GM23248 (cell line): ENCODE measurements at regions not wholly inside any gene's neighbourhood (a gene's known extent, or its start where the extent isn't known, plus 50 kb on each side); places are given as distances from the start of the nearest gene placed in this dataset.

Experiments
- DNase-seq: peaks from one replicate; pipeline ENCODE4 v3.0.0-alpha.2; 2015
- H2AFZ ChIP-seq: fragments of 200-600 bp; sonication (generic); 2 replicates; pipeline ENCODE4 v1.6.1; 2016; ENCODE audit warnings: antibody characterized with exemption
- H3F3A ChIP-seq: fragments of 200-600 bp; sonication (generic); 2 replicates; pipeline ENCODE4 v1.6.1; 2016; ENCODE audit warnings: mild to moderate bottlenecking, antibody characterized with exemption, mixed run types; ENCODE audit not compliant: insufficient read depth
- H3K27ac ChIP-seq: fragments of 200-600 bp; sonication (generic); 2 replicates; pipeline ENCODE4 v1.5.1; 2016; ENCODE audit warnings: mild to moderate bottlenecking
- H3K27me3 ChIP-seq: fragments of 200-600 bp; sonication (generic); replicated peaks from 2 replicates; pipeline ENCODE4 v1.6.1; 2016; ENCODE audit warnings: mild to moderate bottlenecking; ENCODE audit not compliant: insufficient read depth
- H3K36me3 ChIP-seq: fragments of 200-600 bp; sonication (generic); 2 replicates; pipeline ENCODE4 v1.6.1; 2016; ENCODE audit warnings: low read depth, mild to moderate bottlenecking
- H3K4me1 ChIP-seq: fragments of 200-600 bp; sonication (generic); 2 replicates; pipeline ENCODE4 v1.6.1; 2016; ENCODE audit warnings: mild to moderate bottlenecking; ENCODE audit not compliant: insufficient read depth
- H3K4me2 ChIP-seq: fragments of 200-600 bp; sonication (generic); one replicate; pipeline ENCODE4 v1.6.1; 2016; ENCODE audit warnings: mild to moderate bottlenecking; ENCODE audit not compliant: unreplicated experiment
- H3K4me3 ChIP-seq: fragments of 200-600 bp; sonication (generic); 2 replicates; pipeline ENCODE4 v1.5.1; 2016; ENCODE audit warnings: mild to moderate bottlenecking
- H3K79me2 ChIP-seq: fragments of 200-600 bp; sonication (generic); 2 replicates; pipeline ENCODE4 v1.6.1; 2016; ENCODE audit warnings: mild to moderate bottlenecking; ENCODE audit not compliant: insufficient read depth
- H3K9ac ChIP-seq: fragments of 200-600 bp; sonication (generic); 2 replicates; pipeline ENCODE4 v1.6.1; 2016; ENCODE audit warnings: mild to moderate bottlenecking
- H3K9me2 ChIP-seq: fragments of 200-600 bp; sonication (generic); 2 replicates; pipeline ENCODE4 v1.6.1; 2016; ENCODE audit warnings: mixed run types, mild to moderate bottlenecking, moderate library complexity; ENCODE audit not compliant: insufficient read depth
- H3K9me3 ChIP-seq: fragments of 200-600 bp; sonication (generic); one replicate; pipeline ENCODE4 v1.6.1; 2017; ENCODE audit warnings: low read depth
- H4K20me1 ChIP-seq: fragments of 200-600 bp; sonication (generic); 2 replicates; pipeline ENCODE4 v1.6.0; 2016; ENCODE audit not compliant: insufficient read depth
- EZH2 ChIP-seq: fragments of 200-600 bp; sonication (generic); IDR thresholded peaks from 2 replicates; pipeline ENCODE4 v1.6.1; 2018; ENCODE audit warnings: antibody characterized with exemption, mild to moderate bottlenecking; ENCODE audit not compliant: insufficient read depth, poor library complexity, severe bottlenecking
- EZH2phosphoT487 ChIP-seq: fragments of 200-600 bp; sonication (generic); IDR thresholded peaks from 2 replicates; pipeline ENCODE4 v1.6.1; 2018; ENCODE audit warnings: antibody characterized with exemption, moderate library complexity, mild to moderate bottlenecking, low read depth; ENCODE audit not compliant: insufficient read depth
- whole genome bisulfite sequencing, 2 experiments: methylation state at CpG; one replicate each; pipeline ENCODE4 v1.1.6; 2015 to 2017; ENCODE audit warnings: low lambda C conversion rate in 2 of 2, low coverage in 1 of 2; ENCODE audit errors: missing lambda C conversion rate in 2 of 2; 5-methylcytosine and 5-hydroxymethylcytosine counted together
- in situ Hi-C: fragments of 300-500 bp; cut with MboI; formaldehyde crosslinking; loops from 2 replicates; pipeline ENCODE4 v1.15.0; 2020

DNA sequence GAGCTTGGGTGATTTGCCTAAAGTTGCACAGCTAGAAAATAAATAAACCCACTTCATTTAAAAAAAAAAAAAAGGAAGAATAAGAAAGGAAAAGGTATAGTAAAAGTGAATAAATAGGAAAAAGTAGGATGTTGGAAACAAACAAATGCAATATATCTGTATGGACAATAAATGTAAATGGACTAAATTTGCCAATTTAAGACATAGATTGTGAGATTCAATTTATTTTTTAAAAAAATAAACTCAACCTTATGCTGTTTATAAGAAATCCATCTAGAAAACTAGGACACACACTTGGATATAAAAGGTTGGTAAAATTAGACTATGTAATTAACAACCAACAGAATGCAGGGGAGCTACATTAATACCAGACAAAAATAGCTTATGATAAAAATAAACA, 300.0 kb downstream of the AJAP1 start:
- Histone ChIP-seq H3K36me3 (no peaks in the 10 kb centered on the region), H3K9me2 (no peaks in the 10 kb centered on the region), H3K9ac (no peak overlapping the region), H3K27ac (no peak overlapping the region), H3K79me2 (no peaks in the 10 kb centered on the region), H3K4me2 (no peak overlapping the region), H3K4me1 (no peaks in the 10 kb centered on the region), H3K27me3 (no peaks in the 10 kb centered on the region), H3K4me3 (no peak overlapping the region), H3K9me3 (no peaks in the 10 kb centered on the region), H4K20me1 (no peaks in the 10 kb centered on the region), H2AFZ (no peak overlapping the region), H3F3A (no peaks in the 10 kb centered on the region)
- in situ Hi-C loops, result no loop called here
- DNase-seq, result no peak
- no peak for TF ChIP-seq EZH2phosphoT487
- TF ChIP-seq EZH2, result no peak

DNA sequence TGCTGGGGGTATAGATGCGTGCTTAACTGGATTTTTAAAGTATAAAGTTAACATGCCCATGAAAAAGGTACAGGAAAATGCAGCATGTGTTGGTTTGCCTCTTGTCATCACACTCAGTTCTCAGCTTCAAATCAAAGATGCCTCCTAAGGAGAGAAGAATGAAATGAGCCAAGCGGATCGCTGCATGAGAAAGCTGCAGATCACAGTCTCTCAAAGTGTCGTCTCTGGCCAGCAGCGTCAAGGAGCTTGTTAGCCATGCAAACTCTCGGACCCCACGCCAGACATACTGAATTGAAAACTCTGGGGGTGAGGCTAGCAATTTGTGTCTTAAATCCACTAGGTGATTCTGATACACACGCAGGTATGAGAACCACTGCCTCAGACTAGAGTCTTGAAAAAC, 297.2 kb downstream of the AJAP1 start:
- DNase-seq, result no peak
- no peak overlapping the region for H2AFZ ChIP-seq
- TF ChIP-seq EZH2phosphoT487 (no peak), EZH2 (no peak)
- no peaks in the 10 kb centered on the region for H3K27me3 ChIP-seq
- no peak overlapping the region for H3K4me2 ChIP-seq
- in situ Hi-C loops, result no loop called here
- no peak overlapping the region for H3K9ac ChIP-seq
- H3K9me2 ChIP-seq, result no peaks in the 10 kb centered on the region
- no peak overlapping the region for H3K27ac ChIP-seq
- no peaks in the 10 kb centered on the region for H4K20me1 ChIP-seq
- no peaks in the 10 kb centered on the region for H3F3A ChIP-seq
- H3K36me3 ChIP-seq, result no peaks in the 10 kb centered on the region
- no peak overlapping the region for H3K4me3 ChIP-seq
- WGBS, 2 experiments, result 1 to 2% methylated on average over 8 of the region's 8 CpGs
- H3K9me3 ChIP-seq, result no peaks in the 10 kb centered on the region
- no peaks in the 10 kb centered on the region for H3K79me2 ChIP-seq
- H3K4me1 ChIP-seq, result no peaks in the 10 kb centered on the region

DNA sequence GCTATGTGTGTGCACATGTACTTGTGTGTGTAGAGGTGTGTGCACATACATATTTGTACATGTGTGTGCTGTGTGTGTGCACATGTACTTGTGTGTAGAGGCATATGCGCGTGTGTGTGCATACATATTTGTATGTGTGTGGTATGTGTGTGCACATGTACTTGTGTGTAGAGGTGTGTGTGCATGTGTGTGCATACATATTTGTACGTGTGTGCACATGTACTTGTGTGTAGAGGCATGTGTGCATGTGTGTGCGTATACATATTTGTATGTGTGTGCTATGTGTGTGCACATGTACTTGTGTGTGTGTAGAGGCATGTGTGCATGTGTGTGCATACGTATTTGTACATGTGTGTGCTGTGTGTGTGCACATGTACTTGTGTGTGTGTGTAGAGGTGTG, 291.9 kb downstream of the AJAP1 start:
- no peak overlapping the region for H3K9ac ChIP-seq
- H3K79me2 ChIP-seq, result no peaks in the 10 kb centered on the region
- H3K27ac ChIP-seq, result no peak overlapping the region
- TF ChIP-seq EZH2phosphoT487, result no peak
- no peak for TF ChIP-seq EZH2
- no peak for DNase-seq
- WGBS, 2 experiments, result 27 to 31% methylated on average over 5 of the region's 5 CpGs
- no peak overlapping the region for H2AFZ ChIP-seq
- no peaks in the 10 kb centered on the region for H3K9me3 ChIP-seq
- no peaks in the 10 kb centered on the region for H3K9me2 ChIP-seq
- H3K4me3 ChIP-seq, result no peak overlapping the region
- H3K4me2 ChIP-seq, result no peak overlapping the region
- H3K27me3 ChIP-seq, result no peaks in the 10 kb centered on the region
- H3K36me3 ChIP-seq, result no peaks in the 10 kb centered on the region
- in situ Hi-C loops, result no loop called here
- no peaks in the 10 kb centered on the region for H3F3A ChIP-seq
- no peaks in the 10 kb centered on the region for H4K20me1 ChIP-seq
- no peaks in the 10 kb centered on the region for H3K4me1 ChIP-seq

DNA sequence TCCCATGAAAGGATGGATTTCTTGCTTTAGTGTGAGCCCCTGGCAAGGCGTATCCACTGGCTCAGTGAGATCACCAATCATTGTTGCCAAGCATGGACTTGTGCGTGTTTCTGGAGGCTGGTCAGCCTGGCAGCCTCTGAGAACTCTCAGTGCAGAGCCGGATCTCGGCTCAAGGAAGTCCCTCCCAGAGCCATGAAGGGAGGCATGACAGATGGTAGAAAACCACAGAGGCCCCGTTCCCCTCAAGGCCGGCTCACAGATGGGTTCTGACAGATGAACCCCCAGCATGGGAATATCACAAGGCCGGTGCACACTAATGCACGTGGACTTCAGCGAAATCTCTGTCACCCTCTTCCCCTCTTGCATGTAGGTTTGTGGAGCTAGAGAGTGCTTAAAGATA, 290.5 kb downstream of the AJAP1 start:
- Histone ChIP-seq H3K27ac (no peak overlapping the region), H3K9ac (no peak overlapping the region), H3K27me3 (no peaks in the 10 kb centered on the region), H3K9me3 (no peaks in the 10 kb centered on the region), H4K20me1 (no peaks in the 10 kb centered on the region), H3K9me2 (no peaks in the 10 kb centered on the region), H3K36me3 (no peaks in the 10 kb centered on the region), H3F3A (no peaks in the 10 kb centered on the region), H3K4me3 (no peak overlapping the region), H3K79me2 (no peaks in the 10 kb centered on the region), H3K4me2 (no peak overlapping the region), H2AFZ (no peak overlapping the region), H3K4me1 (no peaks in the 10 kb centered on the region)
- in situ Hi-C loops, result no loop called here
- DNase-seq, result no peak
- TF ChIP-seq EZH2phosphoT487 (no peak), EZH2 (no peak)
- WGBS, 2 experiments, result 21 to 24% methylated on average over 9 of the region's 9 CpGs

DNA sequence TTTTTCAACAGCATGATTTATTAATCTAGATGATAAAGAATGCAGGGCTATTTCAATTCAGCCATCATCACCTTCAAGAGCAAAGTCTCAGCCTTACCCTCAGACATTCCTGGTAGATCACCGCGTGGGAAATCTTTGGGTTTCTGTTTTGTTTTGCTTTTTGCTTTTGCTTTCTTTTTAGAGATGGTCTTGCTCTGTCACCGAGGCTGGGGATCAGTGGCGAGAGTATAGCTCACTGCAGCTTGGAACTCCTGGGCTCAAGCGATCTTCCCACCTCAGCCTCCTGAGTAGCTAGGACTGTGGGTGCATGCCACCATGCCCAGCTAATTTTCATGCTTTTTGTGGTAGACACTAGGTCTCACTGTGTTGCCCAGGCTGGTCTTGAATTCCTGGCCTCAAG, 289.7 kb downstream of the AJAP1 start:
- Histone ChIP-seq H3K27me3 (no peaks in the 10 kb centered on the region), H2AFZ (no peak overlapping the region), H3K36me3 (no peaks in the 10 kb centered on the region), H3K4me1 (no peaks in the 10 kb centered on the region), H3K9me2 (no peaks in the 10 kb centered on the region), H3F3A (no peaks in the 10 kb centered on the region), H3K27ac (no peak overlapping the region), H3K4me2 (no peak overlapping the region), H3K9me3 (no peaks in the 10 kb centered on the region), H4K20me1 (no peaks in the 10 kb centered on the region), H3K4me3 (no peak overlapping the region), H3K79me2 (no peaks in the 10 kb centered on the region), H3K9ac (no peak overlapping the region)
- DNase-seq, result no peak
- TF ChIP-seq EZH2phosphoT487 (no peak), EZH2 (no peak)
- 19 to 25% methylated on average over 5 of the region's 5 CpGs for WGBS, 2 experiments
- in situ Hi-C loops, result no loop called here
